ENCODE measurements at regions not wholly inside any gene's neighbourhood (a gene's known extent, or its start where the extent isn't known, plus 50 kb on each side); places are given as distances from the start of the nearest gene placed in this dataset.

- DNase-seq (ENCODE audit: low read depth) = no peak
- H3K4me3 ChIP-seq (ENCODE audit: low read length) = no peak overlapping the region
- TF ChIP-seq CTCF (IDR thresholded peaks at IDR 0.05; ENCODE audit: insufficient read depth, low read depth, low read length, missing control alignments) = no peak
Observed at GRCh38 chrX:23246001-23246400, 88.6 kb upstream of the PTCHD1 start.

- TF ChIP-seq CTCF (IDR thresholded peaks at IDR 0.05; ENCODE audit: insufficient read depth, low read depth, low read length, missing control alignments) = no peak
- no peak overlapping the region for H3K4me3 ChIP-seq (ENCODE audit: low read length)
- no peak for DNase-seq (ENCODE audit: low read depth)
Observed at GRCh38 chrX:23248187-23248586, 86.5 kb upstream of the PTCHD1 start.

GRCh38 chrX:23251043-23251442 lies 83.6 kb upstream of the PTCHD1 start:
- no peak for DNase-seq (ENCODE audit: low read depth)
- TF ChIP-seq CTCF (IDR thresholded peaks at IDR 0.05; ENCODE audit: insufficient read depth, low read depth, low read length, missing control alignments) = no peak
- no peak overlapping the region for H3K4me3 ChIP-seq (ENCODE audit: low read length)

- no peak for TF ChIP-seq CTCF (IDR thresholded peaks at IDR 0.05; ENCODE audit: insufficient read depth, low read depth, low read length, missing control alignments)
- no peak for DNase-seq (ENCODE audit: low read depth)
- no peak overlapping the region for H3K4me3 ChIP-seq (ENCODE audit: low read length)
Observed at GRCh38 chrX:23263892-23264291, 70.8 kb upstream of the PTCHD1 start.

GRCh38 chrX:23269923-23270322 lies 64.7 kb upstream of the PTCHD1 start:
- TF ChIP-seq CTCF (IDR thresholded peaks at IDR 0.05; ENCODE audit: insufficient read depth, low read depth, low read length, missing control alignments) = no peak
- DNase-seq (ENCODE audit: low read depth) = no peak
- no peak overlapping the region for H3K4me3 ChIP-seq (ENCODE audit: low read length)

GRCh38 chrX:23271026-23271425 lies 63.6 kb upstream of the PTCHD1 start:
- DNase-seq (ENCODE audit: low read depth) = peak; percentile 17
- TF ChIP-seq CTCF (IDR thresholded peaks at IDR 0.05; ENCODE audit: insufficient read depth, low read depth, low read length, missing control alignments) = no peak
- H3K4me3 ChIP-seq (ENCODE audit: low read length) = no peak overlapping the region

- DNase-seq (ENCODE audit: low read depth) = peak; percentile 94
- H3K4me3 ChIP-seq (ENCODE audit: low read length) = no peak overlapping the region
- TF ChIP-seq CTCF (IDR thresholded peaks at IDR 0.05; ENCODE audit: insufficient read depth, low read depth, low read length, missing control alignments) = no peak
Observed at GRCh38 chrX:23276475-23276874, 58.2 kb upstream of the PTCHD1 start.
